Brain microvascular endothelial cell (primary cell): ENCODE measurements at regions not wholly inside any gene's neighbourhood (a gene's known extent, or its start where the extent isn't known, plus 50 kb on each side); places are given as distances from the start of the nearest gene placed in this dataset.

Source experiments
- DNase-seq: peaks from one replicate; pipeline ENCODE4 v3.0.0-alpha.2; 2020
- H3K27ac ChIP-seq: fragments of 250-450 bp; sonication (Bioruptor Pico); 2 replicates; pipeline ENCODE4 v1.5.1; 2020; ENCODE audit warnings: mild to moderate bottlenecking, moderate library complexity
- H3K27me3 ChIP-seq: fragments of 250-450 bp; sonication (Bioruptor Pico); replicated peaks from 2 replicates; pipeline ENCODE4 v1.5.1; 2020; ENCODE audit warnings: mild to moderate bottlenecking
- H3K36me3 ChIP-seq: fragments of 250-450 bp; sonication (Bioruptor Pico); replicated peaks from 2 replicates; pipeline ENCODE4 v1.5.1; 2020; ENCODE audit warnings: mild to moderate bottlenecking
- H3K4me3 ChIP-seq: 2 replicates; pipeline ENCODE4 v1.5.1; 2011; ENCODE audit warnings: low read depth, mild to moderate bottlenecking, control low read depth, low read length, moderate library complexity
- in situ Hi-C: cut with HindIII; loops from 2 replicates; pipeline ENCODE4 v1.10.0; 2017; ENCODE audit warnings: low sequenced_read_pairs, low pct_ligation_motif_present
- TF ChIP-seq, protein P1 (sequence below): IDR thresholded peaks from 2 replicates; pipeline ENCODE4 v1.5.1; 2011; ENCODE audit warnings: low read depth, mild to moderate bottlenecking, moderate library complexity, low read length, control low read depth, inconsistent platforms; ENCODE audit errors: missing control alignments

DNA sequence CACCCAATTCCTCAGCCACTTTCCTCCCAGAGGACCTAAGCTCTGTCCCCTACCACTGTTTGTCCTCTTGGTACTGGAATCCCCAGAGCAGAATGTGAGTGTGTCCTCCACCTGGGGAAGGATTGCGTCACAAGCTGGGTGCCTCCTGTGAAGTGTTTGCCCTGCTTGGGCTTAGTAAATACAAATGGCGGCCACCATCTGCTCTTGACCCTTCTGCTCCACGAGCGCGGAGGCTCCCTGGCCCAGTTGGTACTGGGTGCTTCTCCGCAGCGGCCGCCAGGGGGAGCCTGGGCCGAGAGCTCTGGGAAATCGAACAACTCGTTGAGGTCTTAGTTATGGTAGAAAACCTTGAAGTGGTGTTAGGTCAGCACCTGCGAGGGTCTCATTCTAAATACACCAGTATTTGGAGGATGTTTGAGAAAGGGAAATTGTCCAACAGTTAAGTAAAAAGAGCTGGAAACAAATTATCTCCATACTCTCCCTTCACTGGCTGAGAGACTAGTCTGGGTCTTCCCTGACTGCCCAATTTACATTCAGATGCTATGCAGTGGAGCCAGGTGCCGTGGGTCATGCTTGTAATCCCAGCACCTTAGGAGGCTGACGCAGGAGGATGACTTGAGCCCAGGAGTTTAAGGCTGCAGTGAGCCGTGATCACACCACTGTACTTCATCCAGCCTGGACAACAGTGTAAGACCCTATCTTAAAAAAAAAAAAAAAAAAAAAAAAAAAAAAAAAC lies 74.6 kb upstream of the TEAD1 start:
- in situ Hi-C loops: no loop called here
- Histone ChIP-seq H3K36me3 (no peaks in the 10 kb centered on the region), H3K4me3 (no peak overlapping the region), H3K27me3 (no peaks in the 10 kb centered on the region), H3K27ac (no peak overlapping the region)
- no peak for DNase-seq
- TF ChIP-seq, protein P1, sequence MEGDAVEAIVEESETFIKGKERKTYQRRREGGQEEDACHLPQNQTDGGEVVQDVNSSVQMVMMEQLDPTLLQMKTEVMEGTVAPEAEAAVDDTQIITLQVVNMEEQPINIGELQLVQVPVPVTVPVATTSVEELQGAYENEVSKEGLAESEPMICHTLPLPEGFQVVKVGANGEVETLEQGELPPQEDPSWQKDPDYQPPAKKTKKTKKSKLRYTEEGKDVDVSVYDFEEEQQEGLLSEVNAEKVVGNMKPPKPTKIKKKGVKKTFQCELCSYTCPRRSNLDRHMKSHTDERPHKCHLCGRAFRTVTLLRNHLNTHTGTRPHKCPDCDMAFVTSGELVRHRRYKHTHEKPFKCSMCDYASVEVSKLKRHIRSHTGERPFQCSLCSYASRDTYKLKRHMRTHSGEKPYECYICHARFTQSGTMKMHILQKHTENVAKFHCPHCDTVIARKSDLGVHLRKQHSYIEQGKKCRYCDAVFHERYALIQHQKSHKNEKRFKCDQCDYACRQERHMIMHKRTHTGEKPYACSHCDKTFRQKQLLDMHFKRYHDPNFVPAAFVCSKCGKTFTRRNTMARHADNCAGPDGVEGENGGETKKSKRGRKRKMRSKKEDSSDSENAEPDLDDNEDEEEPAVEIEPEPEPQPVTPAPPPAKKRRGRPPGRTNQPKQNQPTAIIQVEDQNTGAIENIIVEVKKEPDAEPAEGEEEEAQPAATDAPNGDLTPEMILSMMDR: peak; percentile 86

DNA sequence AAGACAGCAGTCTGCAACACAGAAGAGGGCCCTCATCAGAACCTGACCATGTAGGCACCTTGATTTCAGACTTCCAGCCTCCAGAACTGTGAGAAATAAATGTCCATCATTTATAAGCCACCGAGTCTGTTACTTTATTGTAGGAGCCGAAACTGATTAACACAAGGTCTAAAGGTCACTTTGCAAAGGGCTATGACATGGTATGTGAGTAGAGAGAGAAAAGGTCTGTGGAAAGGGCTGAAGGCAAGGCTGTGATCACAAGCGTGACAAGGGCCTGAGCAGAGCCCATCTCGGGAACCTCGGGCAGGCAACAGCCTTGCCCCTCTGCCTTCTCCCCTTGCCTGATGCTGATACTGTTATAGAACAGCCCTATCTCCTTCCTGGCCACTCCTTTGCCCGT lies 73.4 kb upstream of the TEAD1 start:
- in situ Hi-C loops: no loop called here
- TF ChIP-seq, protein P1: no peak
- H3K27ac ChIP-seq: no peak overlapping the region
- no peak overlapping the region for H3K4me3 ChIP-seq
- no peak for DNase-seq
- no peaks in the 10 kb centered on the region for H3K36me3 ChIP-seq
- H3K27me3 ChIP-seq: no peaks in the 10 kb centered on the region

DNA sequence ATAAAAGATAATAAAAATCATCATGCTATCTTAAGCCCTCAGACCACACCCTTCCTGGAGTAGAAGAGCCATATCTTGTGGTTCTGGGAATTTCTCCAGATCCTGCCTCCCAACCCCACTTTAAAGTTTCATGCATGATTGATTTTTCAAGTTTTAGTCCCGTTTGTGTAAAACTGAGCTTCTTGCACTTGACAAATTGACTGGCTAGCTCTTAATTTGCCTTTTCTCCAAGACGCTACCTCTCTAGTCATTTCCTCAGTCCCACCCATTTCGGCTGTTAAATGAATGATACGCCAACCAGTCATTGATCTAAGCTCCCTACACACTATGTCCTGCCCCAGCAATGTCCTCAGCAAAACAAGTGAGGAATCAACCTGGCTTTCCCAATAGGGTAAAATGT lies 71.8 kb upstream of the TEAD1 start:
- in situ Hi-C loops: no loop called here
- no peak for DNase-seq
- Histone ChIP-seq H3K36me3 (no peaks in the 10 kb centered on the region), H3K27ac (no peak overlapping the region), H3K4me3 (no peak overlapping the region), H3K27me3 (no peaks in the 10 kb centered on the region)
- TF ChIP-seq, protein P1: no peak

DNA sequence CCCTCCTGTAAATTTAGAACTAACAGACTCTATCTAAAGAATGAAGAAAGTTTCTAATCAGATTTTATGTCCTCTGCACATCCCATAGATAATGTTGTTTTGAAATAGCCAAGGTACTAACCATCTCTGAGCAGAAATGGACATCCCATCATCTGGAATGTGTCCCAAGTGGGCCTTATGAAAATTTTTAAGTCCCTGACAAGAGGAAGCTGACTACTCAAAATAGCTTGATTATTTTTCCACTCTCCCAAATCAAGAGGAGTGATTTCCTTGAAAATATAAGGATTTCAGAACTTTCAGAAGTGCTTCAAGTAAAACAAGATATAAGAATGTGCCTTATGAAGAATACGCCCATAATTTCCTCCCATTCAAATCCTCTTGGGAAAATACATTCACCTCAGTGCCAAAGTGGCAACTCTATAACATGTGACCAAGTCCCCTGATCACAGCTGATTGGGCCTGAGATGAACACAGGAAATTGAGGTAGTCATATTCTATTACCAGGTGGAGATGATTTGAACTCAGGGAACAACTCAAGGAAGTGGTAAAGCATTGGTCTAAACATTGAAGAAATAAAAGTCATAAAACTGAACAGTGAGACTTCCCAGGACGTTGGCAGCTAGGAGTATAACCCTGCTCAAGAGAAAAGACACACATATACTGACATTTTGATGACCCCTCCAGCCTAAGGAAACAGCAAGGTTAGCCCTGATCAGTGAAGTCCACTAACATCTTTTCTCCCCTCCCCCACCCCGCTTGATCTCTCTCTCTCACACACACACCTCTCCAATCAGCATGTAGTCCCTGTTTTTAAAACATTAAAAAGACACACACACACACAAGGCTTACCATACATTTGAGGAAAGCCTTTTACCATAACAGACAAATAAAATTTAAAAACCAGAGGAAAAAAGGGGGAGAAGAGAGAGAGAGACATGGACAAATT lies 70.8 kb upstream of the TEAD1 start:
- no peaks in the 10 kb centered on the region for H3K36me3 ChIP-seq
- TF ChIP-seq, protein P1: no peak
- no peak for DNase-seq
- no peaks in the 10 kb centered on the region for H3K27me3 ChIP-seq
- in situ Hi-C loops: no loop called here
- no peak overlapping the region for H3K4me3 ChIP-seq
- no peak overlapping the region for H3K27ac ChIP-seq

DNA sequence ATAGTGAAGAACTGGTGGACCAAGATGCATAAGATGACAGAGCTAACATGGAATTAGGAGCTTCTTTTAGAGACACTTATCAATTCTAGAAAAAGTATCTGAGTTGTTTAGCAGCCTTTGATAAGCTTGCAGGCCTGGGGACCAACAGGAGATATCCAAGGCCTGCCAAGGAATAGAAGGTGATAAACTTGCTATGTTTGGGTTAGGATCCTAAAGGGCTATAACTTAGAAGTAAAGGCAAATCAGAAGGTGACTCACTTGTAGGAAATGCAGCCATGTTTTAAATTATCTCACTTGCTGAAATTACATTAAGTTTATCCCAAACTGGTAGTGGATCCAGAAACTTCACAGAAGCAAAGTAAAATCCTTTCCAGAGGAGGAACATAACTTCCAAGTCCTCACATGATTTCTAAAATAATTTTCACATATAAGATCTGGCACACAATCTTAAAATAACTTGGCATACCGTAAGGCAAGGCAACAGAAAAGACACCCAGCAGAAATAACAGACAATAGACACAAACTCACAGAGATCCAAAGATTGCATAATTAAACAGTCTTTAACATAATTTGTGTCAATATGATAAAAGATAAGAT lies 69.6 kb upstream of the TEAD1 start:
- in situ Hi-C loops: no loop called here
- H3K4me3 ChIP-seq: no peak overlapping the region

More for the DNA sequence above, 69.6 kb upstream of the TEAD1 start:
- Histone ChIP-seq H3K36me3 (no peaks in the 10 kb centered on the region), H3K27ac (no peak overlapping the region), H3K27me3 (no peaks in the 10 kb centered on the region)
- no peak for DNase-seq
- TF ChIP-seq, protein P1: no peak
